ENCODE measurements at regions not wholly inside any gene's neighbourhood (a gene's known extent, or its start where the extent isn't known, plus 50 kb on each side); places are given as distances from the start of the nearest gene placed in this dataset.

GRCh38 chr3:22858486-22858885 is 344.6 kb upstream of the UBE2E2 start:
- TF ChIP-seq CTCF (IDR thresholded peaks at IDR 0.05) (no peak), POLR2A (IDR thresholded peaks at IDR 0.05) (no peak), POLR2AphosphoS5 (IDR thresholded peaks at IDR 0.05) (no peak)

All from stomach (tissue), 4 donors.